ENCODE measurements at regions not wholly inside any gene's neighbourhood (a gene's known extent, or its start where the extent isn't known, plus 50 kb on each side); places are given as distances from the start of the nearest gene placed in this dataset.
A peak's percentile ranks its signal among the peaks of the same experiment; 100 is the strongest.

- TF ChIP-seq POLR2A (IDR thresholded peaks at IDR 0.05): no peak
- TF ChIP-seq POLR2AphosphoS5 (IDR thresholded peaks at IDR 0.05): no peak
- TF ChIP-seq, protein P1, sequence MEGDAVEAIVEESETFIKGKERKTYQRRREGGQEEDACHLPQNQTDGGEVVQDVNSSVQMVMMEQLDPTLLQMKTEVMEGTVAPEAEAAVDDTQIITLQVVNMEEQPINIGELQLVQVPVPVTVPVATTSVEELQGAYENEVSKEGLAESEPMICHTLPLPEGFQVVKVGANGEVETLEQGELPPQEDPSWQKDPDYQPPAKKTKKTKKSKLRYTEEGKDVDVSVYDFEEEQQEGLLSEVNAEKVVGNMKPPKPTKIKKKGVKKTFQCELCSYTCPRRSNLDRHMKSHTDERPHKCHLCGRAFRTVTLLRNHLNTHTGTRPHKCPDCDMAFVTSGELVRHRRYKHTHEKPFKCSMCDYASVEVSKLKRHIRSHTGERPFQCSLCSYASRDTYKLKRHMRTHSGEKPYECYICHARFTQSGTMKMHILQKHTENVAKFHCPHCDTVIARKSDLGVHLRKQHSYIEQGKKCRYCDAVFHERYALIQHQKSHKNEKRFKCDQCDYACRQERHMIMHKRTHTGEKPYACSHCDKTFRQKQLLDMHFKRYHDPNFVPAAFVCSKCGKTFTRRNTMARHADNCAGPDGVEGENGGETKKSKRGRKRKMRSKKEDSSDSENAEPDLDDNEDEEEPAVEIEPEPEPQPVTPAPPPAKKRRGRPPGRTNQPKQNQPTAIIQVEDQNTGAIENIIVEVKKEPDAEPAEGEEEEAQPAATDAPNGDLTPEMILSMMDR (IDR thresholded peaks at IDR 0.05 in 8 of 11, conservative IDR thresholded peaks at IDR 0.05 in 3 of 11): no peak
- WGBS, 5 donors: 81 to 90% (median 86%) methylated on average over 9 of the region's 9 CpGs
- peaks cover 0 to 40% (median 0%) of the 10 kb centered on the region in 7 donors for H3K27me3 ChIP-seq (replicated peaks in 1 of 7)
- no peak overlapping the region for H3K4me3 ChIP-seq
- H3K36me3 ChIP-seq: no peaks in the 10 kb centered on the region
- no peaks in the 10 kb centered on the region for H3K4me1 ChIP-seq
- intact Hi-C loops (cut with DNase I; ENCODE audit: low total_unique reads): no loop called here
- peak; percentile 59 for DNase-seq
- H3K27ac ChIP-seq: no peak overlapping the region
- H3K9me3 ChIP-seq: peaks cover 0 to 17% (median 0%) of the 10 kb centered on the region in 8 donors
These were observed 121.4 kb upstream of the IGSF21 start for GRCh38 chr1:17986156-17986555.

GRCh38 chr1:17990401-17990800 lies 117.2 kb upstream of the IGSF21 start:
- Histone ChIP-seq H3K36me3 (no peaks in the 10 kb centered on the region), H3K9me3 (peaks cover 0 to 11% (median 0%) of the 10 kb centered on the region in 8 donors), H3K27me3 (replicated peaks in 1 of 7) (peaks cover 0 to 19% (median 0%) of the 10 kb centered on the region in 7 donors), H3K27ac (no peak overlapping the region), H3K4me3 (no peak overlapping the region), H3K4me1 (no peaks in the 10 kb centered on the region)
- intact Hi-C loops (cut with DNase I; ENCODE audit: low total_unique reads): no loop called here
- no peak for DNase-seq
- 64 to 79% (median 65%) methylated on average over 1 of the region's 1 CpG for WGBS, 5 donors
- TF ChIP-seq POLR2AphosphoS5 (IDR thresholded peaks at IDR 0.05) (no peak), POLR2A (IDR thresholded peaks at IDR 0.05) (no peak)
- TF ChIP-seq, protein P1 (IDR thresholded peaks at IDR 0.05 in 8 of 11, conservative IDR thresholded peaks at IDR 0.05 in 3 of 11): no peak

DNA sequence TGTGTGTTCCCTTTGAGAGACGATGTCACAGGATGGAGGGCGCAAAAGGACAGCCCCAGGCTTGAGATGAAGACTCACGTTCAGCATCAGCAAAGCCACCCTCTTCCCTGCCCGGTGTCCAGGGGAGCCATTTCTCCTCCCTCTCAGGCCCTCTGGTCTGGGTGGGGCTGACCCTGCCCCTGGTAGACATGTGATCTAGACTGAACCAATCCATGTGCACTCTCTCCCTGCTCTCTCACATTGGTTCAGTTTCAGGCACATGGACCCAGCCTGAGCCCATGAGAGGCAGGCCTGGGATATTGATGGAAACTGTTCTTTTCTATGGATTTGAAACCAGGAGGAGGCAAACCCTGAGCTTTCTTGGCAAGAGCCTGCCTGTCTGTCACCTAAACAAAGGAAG lies 115.6 kb upstream of the IGSF21 start:
- TF ChIP-seq POLR2AphosphoS5 (IDR thresholded peaks at IDR 0.05): no peak
- TF ChIP-seq POLR2A (IDR thresholded peaks at IDR 0.05): no peak
- 71 to 83% (median 79%) methylated on average over 4 of the region's 4 CpGs for WGBS, 5 donors
- intact Hi-C loops (cut with DNase I; ENCODE audit: low total_unique reads): no loop called here

DNA sequence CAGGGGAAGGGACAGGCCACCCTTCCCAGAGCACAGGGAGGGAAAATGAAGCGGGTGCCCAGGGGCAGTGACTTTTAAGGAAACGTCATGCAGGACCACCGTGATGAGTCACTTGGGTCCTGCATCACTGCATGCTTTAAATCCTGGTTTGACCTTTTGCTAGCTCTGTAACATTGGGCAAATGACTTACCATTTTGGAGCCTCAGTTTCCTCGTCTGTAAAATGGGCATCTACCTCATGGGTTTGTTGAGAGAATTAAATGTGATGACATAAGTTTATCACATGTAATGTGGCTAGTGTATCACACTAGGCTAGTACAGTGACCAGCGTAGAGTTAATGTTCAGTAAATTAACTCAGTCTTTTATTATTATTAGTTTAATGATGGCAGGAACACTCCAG lies 114.8 kb upstream of the IGSF21 start:
- intact Hi-C loops (cut with DNase I; ENCODE audit: low total_unique reads): no loop called here
- TF ChIP-seq POLR2AphosphoS5 (IDR thresholded peaks at IDR 0.05): no peak
- TF ChIP-seq, protein P1 (IDR thresholded peaks at IDR 0.05 in 8 of 11, conservative IDR thresholded peaks at IDR 0.05 in 3 of 11): no peak
- TF ChIP-seq POLR2A (IDR thresholded peaks at IDR 0.05): no peak
- Histone ChIP-seq H3K27me3 (replicated peaks in 1 of 7) (peaks cover 0 to 22% (median 0%) of the 10 kb centered on the region in 7 donors), H3K4me3 (no peak overlapping the region), H3K4me1 (no peaks in the 10 kb centered on the region), H3K27ac (no peak overlapping the region), H3K9me3 (no peaks in the 10 kb centered on the region), H3K36me3 (no peaks in the 10 kb centered on the region)
- 84 to 95% (median 89%) methylated on average over 5 of the region's 5 CpGs for WGBS, 5 donors
- no peak for DNase-seq

More for the DNA sequence above, 115.6 kb upstream of the IGSF21 start:
- H3K27me3 ChIP-seq (replicated peaks in 1 of 7): peaks cover 0 to 22% (median 0%) of the 10 kb centered on the region in 7 donors
- H3K36me3 ChIP-seq: no peaks in the 10 kb centered on the region
- H3K9me3 ChIP-seq: no peaks in the 10 kb centered on the region
- H3K27ac ChIP-seq: no peak overlapping the region
- no peaks in the 10 kb centered on the region for H3K4me1 ChIP-seq
- no peak overlapping the region for H3K4me3 ChIP-seq
- DNase-seq: no peak

- H3K9me3 ChIP-seq: no peaks in the 10 kb centered on the region
- H3K27ac ChIP-seq: no peak overlapping the region
- H3K27me3 ChIP-seq (replicated peaks in 1 of 7): peaks cover 0 to 29% (median 0%) of the 10 kb centered on the region in 7 donors
- no peaks in the 10 kb centered on the region for H3K36me3 ChIP-seq
- H3K4me3 ChIP-seq: no peak overlapping the region
- DNase-seq: no peak
- no peaks in the 10 kb centered on the region for H3K4me1 ChIP-seq
- WGBS, 5 donors: 68 to 90% (median 78%) methylated on average over 5 of the region's 5 CpGs
- TF ChIP-seq POLR2AphosphoS5 (IDR thresholded peaks at IDR 0.05) (no peak), POLR2A (IDR thresholded peaks at IDR 0.05) (no peak)
- TF ChIP-seq, protein P1 (IDR thresholded peaks at IDR 0.05 in 8 of 11, conservative IDR thresholded peaks at IDR 0.05 in 3 of 11): no peak
- intact Hi-C loops (cut with DNase I; ENCODE audit: low total_unique reads): no loop called here
These were observed 113.6 kb upstream of the IGSF21 start for GRCh38 chr1:17994046-17994445.

Measured in spleen (tissue), 11 donors.